HAP-1 (cell line): ENCODE measurements at regions not wholly inside any gene's neighbourhood (a gene's known extent, or its start where the extent isn't known, plus 50 kb on each side); places are given as distances from the start of the nearest gene placed in this dataset.
"Not testable (repeated sequence)": the region's sequence is repeated elsewhere in the genome, so short reads cannot be mapped to it uniquely, and the experiment has no call there.

Experiments used
- DNase-seq, 2 experiments: peaks; one replicate each; pipeline ENCODE4 v3.0.0-alpha.2; 2016 to 2020; ENCODE audit warnings: low spot score in 2 of 2
- H3K27me3 ChIP-seq: fragments of 250-450 bp; sonication (Bioruptor Pico); 2 replicates; pipeline ENCODE4 v1.5.1; 2020; ENCODE audit warnings: low read depth, mild to moderate bottlenecking, moderate library complexity
- H3K36me3 ChIP-seq: fragments of 250-450 bp; sonication (Bioruptor Pico); replicated peaks from 2 replicates; pipeline ENCODE4 v1.5.1; 2020; ENCODE audit warnings: mild to moderate bottlenecking
- H3K4me1 ChIP-seq: fragments of 250-450 bp; sonication (Bioruptor Pico); 2 replicates; pipeline ENCODE4 v1.5.1; 2020; ENCODE audit warnings: mild to moderate bottlenecking
- H3K4me3 ChIP-seq: fragments of 250-450 bp; sonication (Bioruptor Pico); 2 replicates; pipeline ENCODE4 v1.5.1; 2020; ENCODE audit warnings: mild to moderate bottlenecking, moderate library complexity
- H3K9me3 ChIP-seq: fragments of 250-450 bp; sonication (Bioruptor Pico); 2 replicates; pipeline ENCODE4 v1.5.1; 2020; ENCODE audit warnings: mild to moderate bottlenecking, moderate library complexity
- in situ Hi-C: fragments of 300-500 bp; cut with MboI; formaldehyde crosslinking; loops from 3 replicates; pipeline ENCODE4 v1.14.3; 2020; ENCODE audit warnings: low sequenced_read_pairs, inconsistent platforms, mixed read lengths

DNA sequence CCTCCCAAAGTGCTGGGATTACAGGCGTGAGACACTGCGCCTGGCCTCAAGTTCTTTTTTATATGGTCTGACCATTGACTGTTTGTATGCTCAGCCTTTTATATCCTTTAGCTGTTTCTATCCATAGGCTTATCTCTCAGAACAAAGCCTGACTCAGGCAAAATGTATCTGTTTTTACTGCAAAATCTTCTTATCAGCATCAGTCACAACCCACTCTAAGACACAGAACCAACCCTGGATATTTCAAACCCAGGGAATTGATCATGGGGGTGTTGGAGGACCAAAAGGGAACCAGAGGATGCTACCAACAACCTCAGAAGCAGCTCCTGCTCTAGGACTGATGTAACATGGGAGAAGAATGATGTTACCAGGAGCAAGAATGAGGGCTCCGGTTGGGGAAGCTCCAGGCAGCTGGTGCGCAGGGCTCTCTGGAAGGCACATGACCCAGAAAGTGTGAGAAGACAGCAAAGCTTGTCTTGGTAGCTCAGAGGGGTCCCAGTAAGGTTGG lies 75.3 kb upstream of the NCK2 start:
- in situ Hi-C loops: no loop called here
- Histone ChIP-seq H3K4me3 (no peak overlapping the region), H3K27me3 (no peaks in the 10 kb centered on the region), H3K4me1 (no peaks in the 10 kb centered on the region), H3K36me3 (no peaks in the 10 kb centered on the region), H3K9me3 (no peaks in the 10 kb centered on the region)
- no peak for DNase-seq

GRCh38 chr2:105665480-105665879 lies 79.2 kb upstream of the NCK2 start:
- in situ Hi-C loops: no loop called here
- no peaks in the 10 kb centered on the region for H3K27me3 ChIP-seq
- H3K4me1 ChIP-seq: no peaks in the 10 kb centered on the region
- no peak overlapping the region for H3K4me3 ChIP-seq
- no peaks in the 10 kb centered on the region for H3K9me3 ChIP-seq
- DNase-seq: no peak
- no peaks in the 10 kb centered on the region for H3K36me3 ChIP-seq

DNA sequence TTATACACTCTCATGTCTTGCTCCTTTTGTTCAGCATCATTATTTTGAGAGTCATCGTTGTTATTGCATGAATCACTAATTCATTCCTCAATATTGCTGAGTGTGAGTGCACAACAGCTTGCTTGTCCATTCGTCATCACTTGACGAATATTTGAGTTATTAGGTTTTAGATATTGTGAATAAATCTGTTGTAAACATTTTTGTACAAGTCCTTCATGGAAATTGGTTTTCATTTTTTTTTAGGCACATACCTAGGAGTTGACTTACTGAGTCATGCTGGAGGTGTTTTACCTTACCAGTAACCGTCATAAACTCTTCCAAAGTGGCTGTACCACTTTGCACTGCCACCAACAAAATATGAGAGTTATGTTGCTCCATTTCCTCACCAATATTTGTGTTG lies 84.2 kb upstream of the NCK2 start:
- Histone ChIP-seq H3K27me3 (no peaks in the 10 kb centered on the region), H3K36me3 (no peaks in the 10 kb centered on the region), H3K9me3 (no peaks in the 10 kb centered on the region), H3K4me3 (no peak overlapping the region), H3K4me1 (no peaks in the 10 kb centered on the region)
- DNase-seq: no peak
- in situ Hi-C loops: no loop called here

DNA sequence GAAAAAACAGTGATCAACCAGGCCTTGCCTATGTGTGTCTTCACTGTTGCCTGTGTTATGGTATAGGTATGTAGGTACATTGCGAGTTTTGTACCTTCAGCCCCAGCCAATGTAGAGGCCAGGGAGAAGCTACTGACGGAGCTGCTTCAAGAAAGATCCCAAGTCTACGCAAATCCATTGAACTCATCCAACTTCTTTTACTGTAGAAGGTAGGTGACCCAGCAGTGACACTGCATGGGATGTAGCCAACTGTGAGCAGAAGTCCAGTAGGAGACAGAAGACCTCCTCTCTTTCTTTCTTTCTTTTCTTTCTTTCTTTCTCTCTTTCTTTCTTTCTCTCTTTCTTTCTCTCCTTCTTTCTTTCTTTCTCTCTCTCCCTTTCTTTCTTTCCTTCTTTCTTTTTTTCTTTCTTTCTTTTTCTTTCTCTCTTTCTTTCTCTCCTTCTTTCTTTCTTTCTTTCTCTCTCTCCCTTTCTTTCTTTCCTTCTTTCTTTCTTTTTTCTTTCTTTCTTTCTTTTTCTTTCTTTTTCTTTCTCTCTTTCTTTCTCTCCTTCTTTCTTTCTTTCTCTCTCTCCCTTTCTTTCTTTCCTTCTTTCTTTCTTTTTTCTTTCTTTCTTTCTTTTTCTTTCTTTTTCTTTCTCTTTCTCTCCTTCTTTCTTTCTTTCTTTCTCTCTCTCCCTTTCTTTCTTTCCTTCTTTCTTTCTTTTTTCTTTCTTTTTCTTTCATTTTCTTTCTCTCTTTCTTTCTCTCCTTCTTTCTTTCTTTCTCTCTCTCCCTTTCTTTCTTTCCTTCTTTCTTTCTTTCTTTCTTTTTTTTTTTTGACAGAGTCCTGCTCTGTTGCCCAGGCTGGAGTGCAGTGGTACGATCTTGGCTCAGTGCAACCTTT lies 88.7 kb upstream of the NCK2 start:
- H3K4me1 ChIP-seq, DNase-seq, H3K27me3 ChIP-seq, H3K9me3 ChIP-seq, H3K4me3 ChIP-seq, in situ Hi-C loops, H3K36me3 ChIP-seq: not testable (repeated sequence)

GRCh38 chr2:105655244-105655643 lies 89.5 kb upstream of the NCK2 start:
- Histone ChIP-seq H3K9me3 (no peaks in the 10 kb centered on the region), H3K4me3 (no peak overlapping the region), H3K27me3 (no peaks in the 10 kb centered on the region), H3K4me1 (no peaks in the 10 kb centered on the region), H3K36me3 (no peaks in the 10 kb centered on the region)
- DNase-seq: peak in 1 of 2 experiments; percentile 33
- in situ Hi-C loops: no loop called here

DNA sequence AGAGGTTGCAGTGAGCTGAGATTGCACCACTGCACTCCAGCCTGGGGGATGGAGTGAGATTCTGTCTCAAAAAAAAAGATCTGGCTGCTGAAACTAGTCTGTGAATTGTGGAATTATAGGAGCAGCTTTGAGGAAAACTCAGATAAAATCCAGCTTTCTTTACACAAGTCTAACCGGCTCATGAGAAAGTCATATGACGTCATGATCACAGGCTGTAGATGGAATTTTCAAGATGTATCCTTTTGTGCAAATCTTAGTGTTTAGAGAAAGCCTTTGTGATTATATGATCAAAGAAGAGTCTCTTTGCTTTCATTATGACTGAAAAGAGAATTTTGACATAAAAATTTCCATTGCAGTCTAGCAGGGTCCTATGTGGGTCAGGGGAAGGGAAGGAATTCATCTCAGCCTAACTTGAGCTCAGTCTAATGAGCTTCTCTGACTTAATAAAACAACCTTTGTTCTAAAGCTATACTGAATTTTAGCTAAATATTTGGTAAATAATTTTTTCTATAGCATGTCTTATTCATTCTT lies 90.2 kb upstream of the NCK2 start:
- H3K27me3 ChIP-seq: no peaks in the 10 kb centered on the region
- no peaks in the 10 kb centered on the region for H3K4me1 ChIP-seq
- H3K9me3 ChIP-seq: no peaks in the 10 kb centered on the region
- H3K4me3 ChIP-seq: no peak overlapping the region
- in situ Hi-C loops: no loop called here
- DNase-seq: no peak
- no peaks in the 10 kb centered on the region for H3K36me3 ChIP-seq

GRCh38 chr2:105653302-105653701 lies 91.4 kb upstream of the NCK2 start:
- H3K4me3 ChIP-seq: no peak overlapping the region
- no peaks in the 10 kb centered on the region for H3K4me1 ChIP-seq
- H3K36me3 ChIP-seq: no peaks in the 10 kb centered on the region
- no peaks in the 10 kb centered on the region for H3K9me3 ChIP-seq
- DNase-seq: no peak
- no peaks in the 10 kb centered on the region for H3K27me3 ChIP-seq
- in situ Hi-C loops: no loop called here

DNA sequence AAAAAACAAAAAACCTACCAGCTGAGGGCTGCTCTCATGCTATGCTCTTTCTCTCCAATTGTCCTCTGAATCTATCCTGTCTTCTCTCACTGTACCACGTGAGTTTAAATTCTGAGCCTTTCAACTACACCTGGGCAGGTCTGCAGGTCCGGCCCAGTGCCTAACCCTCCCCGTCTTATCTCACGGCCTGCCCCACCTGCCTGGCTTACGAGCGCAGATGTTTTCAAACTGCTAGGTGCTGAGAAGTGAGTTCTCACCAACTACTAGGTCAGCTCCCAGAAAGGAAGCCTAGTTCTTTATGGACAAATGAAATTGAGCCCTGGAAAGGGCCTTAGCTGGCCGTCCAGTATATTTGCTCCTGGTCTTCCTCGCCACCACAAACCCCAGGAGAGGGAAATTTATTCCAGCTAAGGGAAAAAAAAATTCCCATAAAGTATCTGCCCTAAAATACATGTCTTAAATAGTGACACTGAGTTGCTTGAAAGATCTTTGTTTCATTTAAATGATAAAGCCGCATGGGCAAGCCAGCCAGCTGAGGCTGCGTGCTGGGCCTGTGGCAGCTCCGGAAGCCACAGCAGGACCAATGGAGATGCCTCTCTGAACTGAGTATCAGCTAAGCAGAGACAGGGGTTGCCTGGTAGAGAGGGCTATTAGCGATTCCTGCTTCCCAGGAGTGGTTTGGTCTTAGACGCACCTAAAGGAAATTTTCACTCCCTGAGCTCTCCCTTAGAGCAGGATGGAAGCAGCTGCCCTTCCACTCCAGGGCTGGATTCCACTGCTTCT lies 92.5 kb upstream of the NCK2 start:
- DNase-seq: no peak
- H3K27me3 ChIP-seq: no peaks in the 10 kb centered on the region
- H3K4me1 ChIP-seq: no peaks in the 10 kb centered on the region
- in situ Hi-C loops: no loop called here
- H3K36me3 ChIP-seq: no peaks in the 10 kb centered on the region
- H3K9me3 ChIP-seq: no peaks in the 10 kb centered on the region
- H3K4me3 ChIP-seq: no peak overlapping the region

DNA sequence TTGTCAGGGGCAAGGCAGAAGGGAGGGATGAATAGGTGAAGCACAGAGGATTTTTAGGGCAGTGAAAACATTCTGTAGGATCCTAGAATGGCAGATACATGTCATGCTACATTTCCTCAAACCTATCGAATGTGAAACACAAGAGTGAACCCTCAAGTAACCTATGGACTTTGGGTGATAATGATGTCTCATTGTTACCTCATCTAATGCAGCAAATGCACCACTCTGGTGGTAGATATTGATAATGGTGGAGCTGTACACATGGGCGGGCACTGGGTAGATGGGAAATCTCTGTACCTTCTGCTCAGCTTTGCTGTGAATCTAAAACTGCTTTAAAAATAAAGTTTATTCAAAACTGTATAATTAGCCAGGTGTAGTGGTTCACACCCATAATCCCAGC lies 95.2 kb upstream of the NCK2 start:
- H3K4me3 ChIP-seq: no peak overlapping the region
- in situ Hi-C loops: no loop called here
- H3K4me1 ChIP-seq: no peaks in the 10 kb centered on the region
- no peaks in the 10 kb centered on the region for H3K27me3 ChIP-seq
- no peaks in the 10 kb centered on the region for H3K36me3 ChIP-seq
- no peaks in the 10 kb centered on the region for H3K9me3 ChIP-seq
- no peak for DNase-seq

- no peaks in the 10 kb centered on the region for H3K27me3 ChIP-seq
- DNase-seq: no peak
- no peaks in the 10 kb centered on the region for H3K36me3 ChIP-seq
- in situ Hi-C loops: no loop called here
- no peak overlapping the region for H3K4me3 ChIP-seq
- no peaks in the 10 kb centered on the region for H3K4me1 ChIP-seq
- H3K9me3 ChIP-seq: no peaks in the 10 kb centered on the region
These were observed 97.0 kb upstream of the NCK2 start for GRCh38 chr2:105647731-105648130.

- in situ Hi-C loops: no loop called here
- no peaks in the 10 kb centered on the region for H3K27me3 ChIP-seq
- no peak overlapping the region for H3K4me3 ChIP-seq
These were observed 98.0 kb upstream of the NCK2 start for GRCh38 chr2:105646774-105647076.

GRCh38 chr2:105645938-105646773 lies 98.6 kb upstream of the NCK2 start:
- Histone ChIP-seq H3K4me1 (no peaks in the 10 kb centered on the region), H3K27me3 (no peaks in the 10 kb centered on the region), H3K36me3 (no peaks in the 10 kb centered on the region), H3K9me3 (no peaks in the 10 kb centered on the region), H3K4me3 (no peak overlapping the region)
- no peak for DNase-seq
- in situ Hi-C loops: no loop called here

More at GRCh38 chr2:105646774-105647076, 98.0 kb upstream of the NCK2 start:
- H3K9me3 ChIP-seq: no peaks in the 10 kb centered on the region
- no peak for DNase-seq
- H3K36me3 ChIP-seq: no peaks in the 10 kb centered on the region
- H3K4me1 ChIP-seq: no peaks in the 10 kb centered on the region

DNA sequence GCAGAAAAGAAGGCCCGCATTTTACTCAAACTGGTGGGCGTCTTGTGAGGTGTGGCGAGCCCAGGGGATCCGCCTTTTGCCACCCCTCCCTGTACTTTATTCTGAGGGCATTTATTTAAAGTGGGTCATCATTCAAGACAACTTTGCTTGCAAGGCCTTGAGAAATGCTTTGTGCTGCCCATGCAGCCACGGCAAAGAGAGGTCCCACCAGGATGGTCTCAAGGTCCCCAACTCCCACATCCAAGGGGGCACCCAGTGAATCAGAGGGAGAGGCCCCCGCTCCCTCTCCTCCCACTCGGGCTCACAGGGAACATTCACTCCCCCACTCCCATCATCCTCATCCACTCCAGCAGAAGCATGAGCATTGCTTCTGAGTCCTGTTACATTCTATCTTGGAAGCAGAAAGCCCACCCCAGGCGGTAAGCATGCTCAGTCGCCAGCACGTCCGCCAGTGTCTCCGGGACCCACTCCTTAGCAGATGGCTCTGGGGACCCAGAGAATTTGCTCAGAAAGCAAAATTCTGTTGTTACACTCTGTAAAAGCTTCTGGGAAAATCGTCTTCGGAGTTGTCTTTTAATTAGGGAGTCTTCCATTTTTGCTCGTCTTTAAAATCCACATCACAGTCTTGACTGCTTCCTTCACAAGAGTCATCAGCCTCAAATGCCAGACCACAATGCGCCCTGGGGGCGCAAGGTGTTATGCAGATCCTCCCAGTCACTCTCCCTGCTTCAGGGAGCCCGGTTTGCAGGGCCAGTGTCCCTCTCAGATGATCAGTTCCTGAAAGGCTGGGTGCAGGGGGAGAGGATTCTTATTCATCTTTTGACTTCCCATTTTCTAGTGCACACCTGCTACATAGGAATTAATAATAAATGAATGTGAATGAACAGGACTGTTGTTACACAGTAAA lies 99.4 kb upstream of the NCK2 start:
- Histone ChIP-seq H3K27me3 (no peaks in the 10 kb centered on the region), H3K9me3 (no peaks in the 10 kb centered on the region), H3K4me1 (no peaks in the 10 kb centered on the region), H3K36me3 (no peaks in the 10 kb centered on the region), H3K4me3 (no peak overlapping the region)
- in situ Hi-C loops: no loop called here
- no peak for DNase-seq
